ENCODE measurements at regions not wholly inside any gene's neighbourhood (a gene's known extent, or its start where the extent isn't known, plus 50 kb on each side); places are given as distances from the start of the nearest gene placed in this dataset.

DNA sequence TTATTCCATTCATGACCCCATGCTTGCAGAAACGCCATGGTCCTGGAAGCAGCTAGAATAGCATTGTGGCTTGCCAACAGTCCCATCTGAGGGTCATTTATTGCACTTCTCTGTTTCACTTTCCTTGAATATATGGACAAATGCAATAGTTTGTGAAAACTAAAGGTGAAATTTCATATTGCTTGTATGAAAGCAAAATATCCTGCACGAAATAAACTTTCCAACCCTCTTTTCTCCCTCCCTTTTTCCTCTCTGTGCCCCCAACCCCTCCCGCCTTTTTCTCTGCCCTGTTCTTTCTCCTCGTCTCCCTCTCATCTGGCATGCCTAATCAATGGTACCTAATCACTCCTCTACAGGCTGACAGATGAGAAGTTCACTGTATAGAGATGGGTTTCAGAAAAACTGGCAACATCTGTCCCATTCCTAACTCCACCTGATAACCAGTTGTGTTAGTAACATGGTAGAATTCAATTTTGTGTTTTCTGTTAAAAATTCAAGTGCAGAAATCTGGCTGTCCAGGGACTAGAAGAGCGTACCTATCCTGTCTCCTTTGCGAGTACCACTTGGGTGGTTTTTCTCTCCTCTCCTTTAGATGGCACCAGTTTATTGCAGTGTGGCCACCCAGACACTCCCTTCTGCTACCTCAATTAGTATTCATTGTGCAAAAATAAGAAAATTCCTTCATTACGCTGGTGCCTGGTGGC, 198.6 kb downstream of the FOXA2 start:
- Histone ChIP-seq H3K9me3 (replicated peaks) (no peaks in the 10 kb centered on the region), H3K4me3 (no peak overlapping the region), H3K27ac (replicated peaks) (no peak overlapping the region), H3K27me3 (ENCODE audit: low read depth) (peaks cover 56% of the 10 kb centered on the region), H3K36me3 (no peaks in the 10 kb centered on the region), H3K4me1 (no peaks in the 10 kb centered on the region)
- TF ChIP-seq CTCF (IDR thresholded peaks at IDR 0.05; ENCODE audit: borderline replicate concordance) = no peak
- no peak for DNase-seq
- intact Hi-C loops (cut with micrococcal nuclease) = no loop called here

GRCh38 chr20:22384978-22385377, 199.4 kb downstream of the FOXA2 start:
- H3K27ac ChIP-seq (replicated peaks) = no peak overlapping the region
- no peaks in the 10 kb centered on the region for H3K36me3 ChIP-seq
- no peak for DNase-seq
- no peaks in the 10 kb centered on the region for H3K9me3 ChIP-seq (replicated peaks)
- no peak overlapping the region for H3K4me3 ChIP-seq
- TF ChIP-seq CTCF (IDR thresholded peaks at IDR 0.05; ENCODE audit: borderline replicate concordance) = no peak
- intact Hi-C loops (cut with micrococcal nuclease) = no loop called here
- no peaks in the 10 kb centered on the region for H3K4me1 ChIP-seq
- H3K27me3 ChIP-seq (ENCODE audit: low read depth) = peaks cover 48% of the 10 kb centered on the region

DNA sequence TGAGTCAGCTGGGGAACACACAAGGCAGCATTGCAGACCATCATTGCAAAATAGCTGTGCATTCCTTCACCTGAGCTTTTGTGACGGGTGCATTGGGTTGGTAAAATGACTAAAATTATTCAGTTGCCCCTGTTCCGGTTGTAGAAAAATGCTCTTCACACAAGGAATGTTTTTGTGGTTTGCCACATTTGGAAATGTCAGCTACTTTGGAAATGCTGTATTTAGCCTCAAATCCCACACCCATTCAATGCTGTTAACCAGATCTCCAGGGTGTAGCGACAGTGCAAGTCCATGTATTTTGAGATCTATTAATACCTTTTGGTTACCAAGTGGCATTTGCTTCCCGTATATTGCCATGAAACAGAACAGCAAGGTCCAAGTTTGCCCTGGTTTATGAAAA, 201.2 kb downstream of the FOXA2 start:
- H3K36me3 ChIP-seq = no peaks in the 10 kb centered on the region
- no peak overlapping the region for H3K4me3 ChIP-seq
- no peak for DNase-seq
- no peaks in the 10 kb centered on the region for H3K9me3 ChIP-seq (replicated peaks)
- no peak overlapping the region for H3K27ac ChIP-seq (replicated peaks)
- TF ChIP-seq CTCF (IDR thresholded peaks at IDR 0.05; ENCODE audit: borderline replicate concordance) = no peak
- peaks cover 32% of the 10 kb centered on the region for H3K27me3 ChIP-seq (ENCODE audit: low read depth)
- intact Hi-C loops (cut with micrococcal nuclease) = no loop called here
- no peaks in the 10 kb centered on the region for H3K4me1 ChIP-seq

- Histone ChIP-seq H3K9me3 (replicated peaks) (no peaks in the 10 kb centered on the region), H3K27ac (replicated peaks) (no peak overlapping the region), H3K4me3 (no peak overlapping the region), H3K27me3 (ENCODE audit: low read depth) (peaks cover 28% of the 10 kb centered on the region), H3K36me3 (no peaks in the 10 kb centered on the region), H3K4me1 (no peaks in the 10 kb centered on the region)
- no peak for TF ChIP-seq CTCF (IDR thresholded peaks at IDR 0.05; ENCODE audit: borderline replicate concordance)
- intact Hi-C loops (cut with micrococcal nuclease) = no loop called here
- DNase-seq = no peak
Observed at GRCh38 chr20:22382742-22383141, 201.6 kb downstream of the FOXA2 start.

- no peaks in the 10 kb centered on the region for H3K9me3 ChIP-seq (replicated peaks)
- H3K27me3 ChIP-seq (ENCODE audit: low read depth) = peaks cover 29% of the 10 kb centered on the region
- intact Hi-C loops (cut with micrococcal nuclease) = no loop called here
- no peak overlapping the region for H3K4me3 ChIP-seq
- H3K36me3 ChIP-seq = no peaks in the 10 kb centered on the region
- H3K4me1 ChIP-seq = no peaks in the 10 kb centered on the region
- no peak overlapping the region for H3K27ac ChIP-seq (replicated peaks)
- TF ChIP-seq CTCF (IDR thresholded peaks at IDR 0.05; ENCODE audit: borderline replicate concordance) = no peak
- DNase-seq = no peak
Observed at GRCh38 chr20:22381812-22382416, 202.5 kb downstream of the FOXA2 start.
